Large intestine (tissue), 3 donors: ENCODE measurements at regions not wholly inside any gene's neighbourhood (a gene's known extent, or its start where the extent isn't known, plus 50 kb on each side); places are given as distances from the start of the nearest gene placed in this dataset.

ENCODE experiments used
- DNase-seq, 2 donors: peaks; one replicate each; pipeline versions ENCODE4 v3.0.0 to v3.0.0-alpha.2; 2013
- H3K27ac ChIP-seq: one replicate; pipeline ENCODE4 v1.5.1; 2013; ENCODE audit warnings: low read length
- H3K27me3 ChIP-seq: 2 replicates; pipeline ENCODE4 v1.6.1; 2013; ENCODE audit warnings: low read length; ENCODE audit not compliant: control insufficient read depth, insufficient read depth
- H3K36me3 ChIP-seq: 2 replicates; pipeline ENCODE4 v1.6.1; 2013; ENCODE audit warnings: low read length; ENCODE audit not compliant: control insufficient read depth, insufficient read depth
- H3K4me1 ChIP-seq: one replicate; pipeline ENCODE4 v1.6.1; 2013; ENCODE audit warnings: low read length; ENCODE audit not compliant: control insufficient read depth, insufficient read depth
- H3K4me3 ChIP-seq: one replicate; pipeline ENCODE4 v1.5.1; 2013; ENCODE audit warnings: low read length
- H3K9me3 ChIP-seq: one replicate; pipeline ENCODE4 v1.6.1; 2013; ENCODE audit warnings: mild to moderate bottlenecking, low read depth, low read length, moderate library complexity; ENCODE audit not compliant: control insufficient read depth
- WGBS: methylation state at CpG from one replicate; pipeline ENCODE4 v1.1.5; 2013; ENCODE audit warnings: low lambda C conversion rate; ENCODE audit not compliant: insufficient coverage; 5-methylcytosine and 5-hydroxymethylcytosine counted together

DNA sequence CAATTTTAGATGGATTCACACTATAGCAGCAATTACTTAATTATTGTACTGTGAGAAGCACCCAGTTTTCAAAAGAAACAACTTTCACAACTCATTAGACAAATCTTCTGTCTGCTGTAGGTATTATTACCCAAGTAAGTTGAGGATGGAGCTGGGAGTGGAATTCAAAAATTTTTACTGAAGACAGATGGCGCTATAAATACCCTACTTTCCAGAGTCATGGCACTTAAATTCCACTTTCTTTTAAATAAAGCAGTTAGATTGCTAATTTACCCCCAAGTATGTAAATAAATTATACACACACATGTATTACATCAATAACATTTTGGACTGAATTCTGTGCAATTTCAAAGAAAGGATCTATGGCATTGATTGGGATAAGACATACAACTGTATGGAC lies 166.8 kb downstream of the FTCDNL1 start:
- Histone ChIP-seq H3K36me3 (no peaks in the 10 kb centered on the region), H3K27ac (no peak overlapping the region), H3K4me3 (no peak overlapping the region), H3K9me3 (no peaks in the 10 kb centered on the region), H3K4me1 (no peaks in the 10 kb centered on the region), H3K27me3 (no peaks in the 10 kb centered on the region)
- WGBS: no CpG with 5 or more reads among the region's 1 CpG
- no peak for DNase-seq

DNA sequence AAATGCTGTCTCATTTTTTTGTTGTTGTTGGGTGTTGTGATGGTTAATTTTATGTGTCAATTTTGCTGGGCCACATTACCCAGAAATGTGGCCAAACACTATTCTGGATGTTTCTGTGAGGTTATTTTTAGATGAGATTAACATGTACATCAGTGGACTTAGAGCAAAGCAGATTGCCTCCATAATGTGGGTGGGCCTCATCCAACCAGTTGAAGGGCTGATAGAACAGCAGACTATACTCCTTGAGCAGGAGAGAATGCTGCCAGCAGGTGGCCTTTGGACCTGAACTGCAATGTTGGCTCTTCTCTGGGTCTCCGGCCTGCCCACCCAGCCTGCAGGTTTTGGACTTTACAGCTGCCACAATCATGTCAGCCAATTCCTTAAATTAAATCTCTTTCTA lies 169.0 kb downstream of the FTCDNL1 start:
- Histone ChIP-seq H3K27ac (no peak overlapping the region), H3K4me3 (no peak overlapping the region), H3K36me3 (no peaks in the 10 kb centered on the region), H3K4me1 (no peaks in the 10 kb centered on the region), H3K9me3 (no peaks in the 10 kb centered on the region), H3K27me3 (no peaks in the 10 kb centered on the region)
- no peak for DNase-seq
- WGBS: no CpG with 5 or more reads among the region's 1 CpG

DNA sequence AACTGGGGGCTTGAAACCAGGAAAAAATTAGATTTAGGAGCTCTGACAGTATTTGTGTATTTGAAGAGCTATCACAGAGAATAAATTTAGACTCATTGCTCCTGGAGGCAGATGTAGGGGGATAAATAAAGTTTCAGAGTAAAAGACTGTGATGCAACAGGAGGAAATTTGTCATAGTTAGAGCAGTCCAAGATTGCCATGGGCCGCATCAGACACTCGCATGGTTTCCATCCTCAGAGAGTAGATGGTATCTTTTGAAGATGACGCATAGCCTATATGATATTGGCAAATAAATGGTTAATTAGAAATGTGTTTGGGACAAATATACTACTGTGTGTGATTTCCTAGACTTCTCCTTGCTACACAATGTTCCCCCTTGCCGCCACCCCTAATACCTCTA lies 170.5 kb downstream of the FTCDNL1 start:
- Histone ChIP-seq H3K9me3 (no peaks in the 10 kb centered on the region), H3K27me3 (no peaks in the 10 kb centered on the region), H3K4me3 (no peak overlapping the region), H3K36me3 (no peaks in the 10 kb centered on the region), H3K4me1 (no peaks in the 10 kb centered on the region), H3K27ac (no peak overlapping the region)
- DNase-seq: no peak
- WGBS: no CpG with 5 or more reads among the region's 4 CpGs

DNA sequence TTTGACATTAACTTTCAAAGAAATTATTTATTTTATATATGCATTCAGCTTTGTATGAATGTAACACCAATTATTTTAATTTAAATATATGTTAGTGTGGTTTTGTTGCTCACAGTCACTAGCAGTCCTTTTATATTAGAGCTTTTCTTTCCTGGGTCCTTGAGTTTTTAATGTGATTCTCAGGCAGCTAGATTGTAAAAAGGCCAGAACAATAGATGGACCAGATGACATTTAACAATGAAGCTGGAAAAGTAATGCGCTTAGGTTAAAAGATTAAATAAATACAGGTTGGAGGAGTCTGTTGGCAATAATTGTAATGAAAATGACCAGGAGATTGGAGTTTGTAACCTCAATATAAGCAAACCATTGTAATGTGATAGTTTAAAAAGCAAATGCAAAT lies 171.1 kb downstream of the FTCDNL1 start:
- no peaks in the 10 kb centered on the region for H3K4me1 ChIP-seq
- 100% methylated on average over 1 of the region's 1 CpG for WGBS

DNA sequence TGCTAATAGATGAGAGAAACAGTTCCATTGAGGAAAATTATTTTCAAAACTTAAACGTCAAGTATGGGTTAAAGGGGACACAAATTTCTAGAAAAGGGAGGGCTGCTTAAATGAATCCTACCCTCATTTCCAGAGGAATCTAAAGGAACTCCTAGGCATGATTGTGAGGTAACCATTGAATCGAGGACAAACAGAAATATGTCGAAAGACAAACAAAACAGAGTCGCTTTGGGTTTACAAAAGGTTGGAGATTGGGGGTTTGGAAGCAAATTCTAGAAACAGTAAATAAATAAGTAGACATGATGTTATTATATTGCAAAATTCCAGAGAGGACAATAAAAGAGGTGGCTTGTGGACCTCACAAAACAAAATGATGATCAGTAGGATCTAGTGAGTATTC lies 173.1 kb downstream of the FTCDNL1 start:
- H3K27ac ChIP-seq: no peak overlapping the region
- no peak for DNase-seq
- H3K4me1 ChIP-seq: no peaks in the 10 kb centered on the region
- H3K27me3 ChIP-seq: no peaks in the 10 kb centered on the region
- H3K36me3 ChIP-seq: no peaks in the 10 kb centered on the region
- no peak overlapping the region for H3K4me3 ChIP-seq
- no peaks in the 10 kb centered on the region for H3K9me3 ChIP-seq
- WGBS: 74% methylated on average over 3 of the region's 4 CpGs

More for the DNA sequence above, 171.1 kb downstream of the FTCDNL1 start:
- Histone ChIP-seq H3K9me3 (no peaks in the 10 kb centered on the region), H3K36me3 (no peaks in the 10 kb centered on the region), H3K27ac (no peak overlapping the region), H3K27me3 (no peaks in the 10 kb centered on the region), H3K4me3 (no peak overlapping the region)
- DNase-seq: no peak

DNA sequence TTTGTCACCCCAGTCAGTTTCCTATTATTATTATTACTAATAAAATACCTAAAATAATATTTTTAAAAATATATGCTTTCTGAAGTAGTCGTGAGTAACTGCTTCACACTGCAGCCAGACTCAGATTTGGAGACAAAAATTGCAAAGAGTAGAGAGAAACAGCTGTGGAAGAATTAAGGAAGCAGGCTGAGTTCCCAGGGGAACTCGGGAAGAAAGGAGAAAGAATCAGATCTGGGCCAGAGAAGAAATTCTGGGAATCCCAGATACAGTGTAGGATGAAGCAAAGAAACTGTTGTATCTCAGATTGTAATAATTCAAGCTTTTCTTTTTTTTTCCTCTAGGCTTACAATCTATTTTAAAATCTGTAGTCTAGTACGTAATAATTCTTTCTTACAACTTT lies 182.3 kb downstream of the FTCDNL1 start:
- H3K4me1 ChIP-seq: no peaks in the 10 kb centered on the region
- peaks cover 2% of the 10 kb centered on the region for H3K27me3 ChIP-seq
- no peak for DNase-seq
- no peak overlapping the region for H3K27ac ChIP-seq
- WGBS: 94% methylated on average over 2 of the region's 3 CpGs
- no peaks in the 10 kb centered on the region for H3K36me3 ChIP-seq
- no peaks in the 10 kb centered on the region for H3K9me3 ChIP-seq
- H3K4me3 ChIP-seq: no peak overlapping the region

DNA sequence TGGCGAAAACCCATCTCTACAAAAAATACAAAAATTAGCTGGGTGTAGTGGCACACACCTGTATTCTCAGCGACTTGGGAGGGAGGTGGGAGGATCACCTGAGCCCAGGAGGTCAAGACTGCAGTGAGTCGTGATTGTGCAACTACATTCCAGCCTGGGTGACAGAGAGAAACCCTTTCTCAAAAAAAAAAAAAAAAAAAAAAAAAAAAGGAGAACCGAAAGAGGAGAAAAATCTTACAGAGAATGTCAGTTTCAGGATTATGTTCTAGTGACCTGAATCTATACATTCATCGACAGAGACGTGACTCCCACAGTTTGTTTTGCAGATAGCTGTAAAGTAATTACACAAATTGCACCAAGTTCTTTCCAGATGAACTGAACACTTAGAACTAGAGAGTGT lies 187.8 kb downstream of the FTCDNL1 start:
- DNase-seq: no peak
- Histone ChIP-seq H3K27me3 (peaks cover 7% of the 10 kb centered on the region), H3K27ac (no peak overlapping the region), H3K9me3 (no peaks in the 10 kb centered on the region), H3K4me1 (no peaks in the 10 kb centered on the region), H3K36me3 (no peaks in the 10 kb centered on the region), H3K4me3 (no peak overlapping the region)
- 100% methylated on average over 1 of the region's 6 CpGs for WGBS

DNA sequence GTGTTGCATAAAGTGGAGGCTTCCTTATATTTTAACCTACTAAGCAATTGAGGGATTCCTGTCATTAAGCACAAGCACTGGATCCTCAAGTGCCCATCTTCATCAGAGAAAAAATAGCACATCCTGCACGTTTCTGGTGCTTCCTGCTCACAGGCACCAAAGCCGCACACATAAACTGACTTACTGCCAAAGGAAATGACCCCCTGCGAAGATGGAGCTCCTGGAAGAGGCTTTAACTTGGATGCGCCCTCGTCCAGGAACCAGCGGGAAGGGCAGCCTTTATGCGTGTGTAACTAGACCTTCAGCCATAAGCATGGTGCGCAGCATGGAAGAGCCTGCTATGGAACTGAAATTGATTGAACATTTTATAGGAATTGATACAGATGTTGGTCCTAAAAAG lies 188.7 kb downstream of the FTCDNL1 start:
- WGBS: 87% methylated on average over 4 of the region's 8 CpGs
- Histone ChIP-seq H3K27ac (no peak overlapping the region), H3K4me3 (no peak overlapping the region), H3K36me3 (no peaks in the 10 kb centered on the region), H3K27me3 (peaks cover 7% of the 10 kb centered on the region), H3K4me1 (no peaks in the 10 kb centered on the region), H3K9me3 (peaks cover 4% of the 10 kb centered on the region)
- no peak for DNase-seq

DNA sequence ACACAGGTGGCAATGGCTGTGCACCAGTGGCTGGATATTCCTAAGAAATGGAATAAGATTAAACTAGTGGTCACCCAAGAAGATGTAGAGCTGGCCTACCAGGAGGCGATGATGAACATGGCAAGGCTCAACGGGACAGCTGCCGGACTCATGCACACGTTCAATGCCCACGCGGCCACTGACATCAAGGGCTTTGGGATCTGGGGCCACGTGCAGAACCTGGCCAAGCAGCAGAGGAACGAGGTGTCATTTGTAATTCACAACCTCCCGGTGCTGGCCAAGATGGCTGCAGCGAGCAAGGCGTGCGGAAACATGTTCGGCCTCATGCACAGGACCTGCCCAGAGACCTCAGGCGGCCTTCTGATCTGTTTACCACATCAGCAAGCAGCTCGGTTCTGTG lies 190.8 kb downstream of the FTCDNL1 start:
- Histone ChIP-seq H3K27me3 (peaks cover 7% of the 10 kb centered on the region), H3K36me3 (no peaks in the 10 kb centered on the region), H3K9me3 (peaks cover 6% of the 10 kb centered on the region), H3K27ac (no peak overlapping the region), H3K4me3 (no peak overlapping the region), H3K4me1 (no peaks in the 10 kb centered on the region)
- no CpG with 5 or more reads among the region's 15 CpGs for WGBS
- no peak for DNase-seq

DNA sequence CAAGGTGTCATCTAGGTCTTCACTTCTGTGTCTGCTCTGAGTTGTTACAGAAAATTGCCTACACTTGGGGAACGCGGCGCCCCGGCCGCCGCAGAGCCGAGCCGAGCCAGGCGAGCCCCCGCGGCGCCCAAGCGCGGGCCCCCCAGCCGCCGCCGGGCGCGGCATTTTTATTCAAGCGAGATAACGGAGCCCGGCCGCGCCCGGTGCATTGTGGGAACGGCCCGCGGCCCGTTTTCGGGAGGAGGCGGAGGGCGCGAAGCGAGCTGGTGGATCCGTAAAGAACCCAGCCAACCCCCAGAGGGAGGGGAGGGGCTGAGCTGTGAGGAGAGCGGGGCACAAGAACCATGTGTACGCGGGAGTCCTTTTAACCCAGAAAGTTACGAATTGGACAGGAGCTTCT lies 191.8 kb downstream of the FTCDNL1 start:
- H3K9me3 ChIP-seq: peaks cover 6% of the 10 kb centered on the region
- no peaks in the 10 kb centered on the region for H3K4me1 ChIP-seq
- no peak overlapping the region for H3K27ac ChIP-seq
- no CpG with 5 or more reads among the region's 39 CpGs for WGBS
- H3K4me3 ChIP-seq: no peak overlapping the region
- H3K27me3 ChIP-seq: peaks cover 7% of the 10 kb centered on the region
- peak in 1 of 2 donors; percentile 19 for DNase-seq
- no peaks in the 10 kb centered on the region for H3K36me3 ChIP-seq

DNA sequence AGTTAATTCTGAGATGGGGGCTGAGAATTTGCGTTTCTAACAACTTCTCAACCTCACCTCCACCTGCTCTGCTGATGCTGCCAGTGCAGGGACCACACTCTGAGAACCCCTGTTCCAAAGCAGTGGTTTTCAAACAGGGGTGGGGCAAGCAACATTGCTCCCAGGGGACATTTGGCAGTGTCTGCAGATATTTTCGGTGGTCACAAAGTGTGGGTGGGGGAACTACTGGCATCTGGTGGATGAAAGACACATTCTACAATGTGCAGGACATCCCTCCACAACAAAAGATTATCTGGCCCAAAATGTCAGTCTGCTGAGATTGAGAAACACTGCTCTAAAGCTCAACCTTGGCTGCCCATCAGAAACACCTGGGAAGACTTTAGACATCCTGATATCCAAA lies 188.7 kb upstream of the SATB2 start:
- Histone ChIP-seq H3K4me1 (no peaks in the 10 kb centered on the region), H3K27ac (no peak overlapping the region), H3K36me3 (no peaks in the 10 kb centered on the region), H3K9me3 (no peaks in the 10 kb centered on the region), H3K4me3 (no peak overlapping the region), H3K27me3 (no peaks in the 10 kb centered on the region)
- DNase-seq: no peak
- no CpG with 5 or more reads among the region's 2 CpGs for WGBS
